ENCODE measurements at regions not wholly inside any gene's neighbourhood (a gene's known extent, or its start where the extent isn't known, plus 50 kb on each side); places are given as distances from the start of the nearest gene placed in this dataset.

DNA sequence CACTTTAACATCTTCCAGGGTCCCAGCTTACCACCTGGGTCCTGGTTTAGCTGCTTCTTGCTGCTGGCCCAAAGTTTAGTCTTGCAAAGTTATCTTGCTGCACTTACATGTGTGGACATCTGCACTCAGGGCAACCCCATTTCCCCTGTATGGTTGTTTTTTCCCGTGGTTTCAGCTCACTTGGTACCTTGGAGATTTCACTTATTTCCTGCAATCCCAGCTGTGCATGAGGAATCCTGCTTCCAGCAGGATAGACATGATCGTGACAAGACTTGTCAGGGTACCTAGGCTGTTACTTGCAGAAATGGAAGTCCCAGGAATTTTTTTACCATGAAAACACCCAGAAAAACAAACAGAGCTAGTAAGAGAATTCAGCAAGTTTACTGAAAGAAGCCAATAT lies 95.9 kb upstream of the LEP start:
- Histone ChIP-seq H3K27me3 (peaks cover 0 to 3% of the 10 kb centered on the region in 2 donors), H3K4me3 (no peak overlapping the region), H3K36me3 (no peaks in the 10 kb centered on the region), H3K9me3 (peaks cover 0 to 14% of the 10 kb centered on the region in 2 donors), H3K27ac (no peak overlapping the region), H3K4me1 (no peaks in the 10 kb centered on the region)
- intact Hi-C loops (cut with DNase I; ENCODE audit: low total_unique reads), result no loop called here
- TF ChIP-seq POLR2AphosphoS5 (IDR thresholded peaks at IDR 0.05) (no peak), POLR2A (IDR thresholded peaks at IDR 0.05) (no peak)
- TF ChIP-seq, protein P1, sequence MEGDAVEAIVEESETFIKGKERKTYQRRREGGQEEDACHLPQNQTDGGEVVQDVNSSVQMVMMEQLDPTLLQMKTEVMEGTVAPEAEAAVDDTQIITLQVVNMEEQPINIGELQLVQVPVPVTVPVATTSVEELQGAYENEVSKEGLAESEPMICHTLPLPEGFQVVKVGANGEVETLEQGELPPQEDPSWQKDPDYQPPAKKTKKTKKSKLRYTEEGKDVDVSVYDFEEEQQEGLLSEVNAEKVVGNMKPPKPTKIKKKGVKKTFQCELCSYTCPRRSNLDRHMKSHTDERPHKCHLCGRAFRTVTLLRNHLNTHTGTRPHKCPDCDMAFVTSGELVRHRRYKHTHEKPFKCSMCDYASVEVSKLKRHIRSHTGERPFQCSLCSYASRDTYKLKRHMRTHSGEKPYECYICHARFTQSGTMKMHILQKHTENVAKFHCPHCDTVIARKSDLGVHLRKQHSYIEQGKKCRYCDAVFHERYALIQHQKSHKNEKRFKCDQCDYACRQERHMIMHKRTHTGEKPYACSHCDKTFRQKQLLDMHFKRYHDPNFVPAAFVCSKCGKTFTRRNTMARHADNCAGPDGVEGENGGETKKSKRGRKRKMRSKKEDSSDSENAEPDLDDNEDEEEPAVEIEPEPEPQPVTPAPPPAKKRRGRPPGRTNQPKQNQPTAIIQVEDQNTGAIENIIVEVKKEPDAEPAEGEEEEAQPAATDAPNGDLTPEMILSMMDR (IDR thresholded peaks at IDR 0.05), result no peak
- DNase-seq (ENCODE audit: low spot score in 2 of 2), result no peak

DNA sequence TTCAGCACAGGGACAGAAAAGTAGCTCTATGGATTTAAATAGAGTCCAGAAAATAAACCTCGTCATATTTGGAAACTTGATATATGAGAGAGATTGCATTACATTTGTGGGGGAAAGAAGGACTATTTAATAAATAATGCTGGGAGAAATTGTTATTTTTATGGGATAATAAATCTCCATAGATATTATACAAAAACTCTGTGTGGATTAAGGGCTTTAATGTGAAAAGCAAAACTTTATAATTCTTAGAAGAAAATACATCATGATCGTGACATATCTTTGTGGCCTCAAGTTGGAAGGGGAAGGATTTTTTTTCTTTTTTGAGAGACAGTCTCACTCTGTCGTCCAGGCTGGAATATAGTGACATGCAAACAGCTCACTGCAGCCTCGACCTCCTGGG lies 95.0 kb upstream of the LEP start:
- peaks cover 0 to 8% of the 10 kb centered on the region in 2 donors for H3K27me3 ChIP-seq
- intact Hi-C loops (cut with DNase I; ENCODE audit: low total_unique reads), result no loop called here
- TF ChIP-seq, protein P1 (IDR thresholded peaks at IDR 0.05), result no peak
- no peak for TF ChIP-seq POLR2A (IDR thresholded peaks at IDR 0.05)
- no peak for TF ChIP-seq POLR2AphosphoS5 (IDR thresholded peaks at IDR 0.05)
- H3K36me3 ChIP-seq, result no peaks in the 10 kb centered on the region
- no peaks in the 10 kb centered on the region for H3K4me1 ChIP-seq
- H3K9me3 ChIP-seq, result peaks cover 0 to 14% of the 10 kb centered on the region in 2 donors
- no peak for DNase-seq (ENCODE audit: low spot score in 2 of 2)
- no peak overlapping the region for H3K4me3 ChIP-seq
- H3K27ac ChIP-seq, result no peak overlapping the region

DNA sequence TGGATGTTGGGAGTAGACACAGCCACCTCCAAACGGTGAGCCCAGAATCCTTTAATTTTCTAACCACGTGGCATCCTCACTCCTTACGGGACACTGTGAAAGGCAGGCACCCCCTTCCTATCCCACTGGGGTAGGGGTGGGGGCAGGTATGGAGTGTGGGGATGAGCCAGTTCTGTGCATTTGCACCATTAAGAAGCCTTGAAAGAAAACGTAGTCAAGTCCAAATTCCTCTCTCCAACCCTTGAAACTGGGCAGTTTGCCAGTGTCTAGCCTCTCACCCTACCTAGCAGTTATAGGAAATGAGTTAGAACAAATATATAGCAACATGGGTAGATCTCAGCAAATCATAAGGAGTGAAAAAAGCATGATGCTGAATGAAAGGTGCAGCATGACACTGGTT lies 92.4 kb upstream of the LEP start:
- DNase-seq (ENCODE audit: low spot score in 2 of 2), result no peak
- Histone ChIP-seq H3K9me3 (peaks cover 0 to 5% of the 10 kb centered on the region in 2 donors), H3K27ac (no peak overlapping the region), H3K36me3 (no peaks in the 10 kb centered on the region), H3K4me1 (no peaks in the 10 kb centered on the region), H3K4me3 (no peak overlapping the region), H3K27me3 (peaks cover 0 to 8% of the 10 kb centered on the region in 2 donors)
- no peak for TF ChIP-seq POLR2AphosphoS5 (IDR thresholded peaks at IDR 0.05)
- TF ChIP-seq, protein P1 (IDR thresholded peaks at IDR 0.05), result no peak
- TF ChIP-seq POLR2A (IDR thresholded peaks at IDR 0.05), result no peak
- intact Hi-C loops (cut with DNase I; ENCODE audit: low total_unique reads), result no loop called here

DNA sequence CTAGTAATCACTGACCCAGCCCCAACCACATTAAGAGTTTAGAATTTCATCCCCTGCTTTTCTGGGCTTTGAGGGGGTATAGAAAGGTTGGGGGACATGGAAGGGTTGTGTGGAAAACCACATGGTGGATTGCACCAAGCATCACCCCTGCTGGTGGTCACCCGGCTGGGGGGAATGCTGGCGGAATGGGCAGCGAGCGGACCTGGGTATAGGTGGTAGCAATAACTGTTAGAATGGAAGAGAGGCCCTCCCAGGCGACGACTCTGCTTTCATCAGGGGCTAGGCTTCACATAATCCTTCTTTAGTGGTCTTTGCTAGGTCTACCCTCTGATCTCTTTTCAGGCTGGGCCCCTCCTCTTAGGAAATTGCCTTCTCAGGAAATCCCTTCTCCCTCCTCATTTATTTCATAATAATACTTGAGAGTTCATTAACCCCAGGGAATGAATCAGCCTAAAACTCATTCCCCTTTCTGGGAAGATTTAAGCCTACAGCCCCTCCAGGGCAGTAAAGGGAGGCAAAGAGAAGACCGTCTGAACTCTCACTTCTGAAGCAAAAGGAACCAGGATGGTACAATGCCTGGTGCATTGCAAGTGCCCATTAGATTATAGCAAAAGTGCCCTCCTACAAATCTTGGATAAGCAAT lies 90.7 kb upstream of the LEP start:
- peaks cover 0 to 8% of the 10 kb centered on the region in 2 donors for H3K27me3 ChIP-seq
- intact Hi-C loops (cut with DNase I; ENCODE audit: low total_unique reads), result no loop called here
- H3K4me1 ChIP-seq, result no peaks in the 10 kb centered on the region
- H3K4me3 ChIP-seq, result no peak overlapping the region
- no peaks in the 10 kb centered on the region for H3K9me3 ChIP-seq
- TF ChIP-seq POLR2AphosphoS5 (IDR thresholded peaks at IDR 0.05), result no peak
- TF ChIP-seq POLR2A (IDR thresholded peaks at IDR 0.05), result no peak
- TF ChIP-seq, protein P1 (IDR thresholded peaks at IDR 0.05), result no peak
- DNase-seq (ENCODE audit: low spot score in 2 of 2), result no peak
- H3K27ac ChIP-seq, result no peak overlapping the region
- no peaks in the 10 kb centered on the region for H3K36me3 ChIP-seq

DNA sequence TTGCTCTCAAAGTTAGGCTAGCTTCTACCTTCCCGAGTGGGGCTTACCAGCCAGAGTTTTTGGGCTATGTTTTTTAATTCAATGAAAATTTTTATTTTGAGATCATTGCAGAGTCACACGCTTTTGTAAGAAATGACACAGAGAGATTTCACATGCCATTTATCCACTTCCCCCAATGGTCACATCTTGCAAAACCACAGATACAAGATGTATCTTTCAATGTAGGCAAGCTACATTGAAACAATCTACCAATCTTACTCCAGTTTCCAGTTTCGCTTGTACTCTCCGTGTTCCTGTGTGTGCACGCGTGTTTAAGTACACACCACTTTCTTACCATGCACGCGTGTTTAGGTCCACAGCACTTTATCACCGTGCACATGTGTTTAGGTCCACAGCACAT lies 89.4 kb upstream of the LEP start:
- intact Hi-C loops (cut with DNase I; ENCODE audit: low total_unique reads), result no loop called here
- no peak overlapping the region for H3K27ac ChIP-seq
- no peaks in the 10 kb centered on the region for H3K9me3 ChIP-seq
- no peak overlapping the region for H3K4me3 ChIP-seq
- no peak for TF ChIP-seq POLR2A (IDR thresholded peaks at IDR 0.05)
- TF ChIP-seq, protein P1 (IDR thresholded peaks at IDR 0.05), result no peak
- TF ChIP-seq POLR2AphosphoS5 (IDR thresholded peaks at IDR 0.05), result no peak
- H3K27me3 ChIP-seq, result peaks cover 0 to 8% of the 10 kb centered on the region in 2 donors
- H3K4me1 ChIP-seq, result no peaks in the 10 kb centered on the region
- no peaks in the 10 kb centered on the region for H3K36me3 ChIP-seq
- no peak for DNase-seq (ENCODE audit: low spot score in 2 of 2)
